ENCODE measurements at regions not wholly inside any gene's neighbourhood (a gene's known extent, or its start where the extent isn't known, plus 50 kb on each side); places are given as distances from the start of the nearest gene placed in this dataset.
A peak's percentile ranks its signal among the peaks of the same experiment; 100 is the strongest.

- H3K4me1 ChIP-seq (ENCODE audit: insufficient read depth), result peaks cover 47% of the 10 kb centered on the region
- no peak for DNase-seq (ENCODE audit: low spot score)
- no peak for TF ChIP-seq EZH2 (IDR thresholded peaks at IDR 0.05; ENCODE audit: low read depth, unreplicated experiment)
- no peak for TF ChIP-seq ZNF462 (CRISPR knock-in tag; IDR thresholded peaks at IDR 0.05)
- TF ChIP-seq ETS1 (IDR thresholded peaks at IDR 0.05), result no peak
- TF ChIP-seq ZNF114 (CRISPR knock-in tag; IDR thresholded peaks at IDR 0.05), result no peak
- no peak for TF ChIP-seq REST (IDR thresholded peaks at IDR 0.05; ENCODE audit: unreplicated experiment)
- TF ChIP-seq ZNF331 (CRISPR knock-in tag; IDR thresholded peaks at IDR 0.05; ENCODE audit: low read depth), result no peak
- no peak for TF ChIP-seq JUNB (IDR thresholded peaks at IDR 0.05; ENCODE audit: unreplicated experiment)
- H3K4me3 ChIP-seq, result peak overlapping the region; percentile 38
- no peak for ATAC-seq
- Mint-ChIP-seq H3K36me3 (ENCODE audit: low read depth) (no peaks in the 10 kb centered on the region; the same call in 1 of the 3 replicates), H3K4me3 (peak overlapping the region; percentile 2; the same call in 1 of the 3 replicates), H3K27me3 (ENCODE audit: insufficient read depth, low read depth, poor library complexity) (peaks cover 17% of the 10 kb centered on the region), H3K27ac (peak overlapping the region; percentile 29; the same call in 1 of the 2 replicates), H3K4me1 (peaks cover 41% of the 10 kb centered on the region), H3K9me3 (no peaks in the 10 kb centered on the region; the same call in 2 of the 3 replicates)
- H2AFZ ChIP-seq, result no peak overlapping the region
- peaks cover 25% of the 10 kb centered on the region for H3K9me2 ChIP-seq (ENCODE audit: insufficient read depth)
- H3K4me2 ChIP-seq, result peak overlapping the region; percentile 30
- 0 out of 2 replicates have a peak, but pooled peaks cover 4% of the 10 kb centered on the region for H3K79me2 ChIP-seq (replicated peaks; ENCODE audit: insufficient read depth)
- peak overlapping the region; percentile 93 for H3K27ac ChIP-seq (ENCODE audit: low read depth)
- H3F3A ChIP-seq (replicated peaks; ENCODE audit: low read depth), result peaks cover 13% of the 10 kb centered on the region; the same call in 1 of the 2 replicates
- no peaks in the 10 kb centered on the region for H3K36me3 ChIP-seq (ENCODE audit: insufficient read depth)
- no peaks in the 10 kb centered on the region for H3K27me3 ChIP-seq (ENCODE audit: insufficient read depth)
- no peaks in the 10 kb centered on the region for H4K20me1 ChIP-seq (replicated peaks; ENCODE audit: insufficient read depth)
Measured at GRCh38 chr11:120058931-120059330, 79.0 kb downstream of the TRIM29 start.
